ENCODE measurements at regions not wholly inside any gene's neighbourhood (a gene's known extent, or its start where the extent isn't known, plus 50 kb on each side); places are given as distances from the start of the nearest gene placed in this dataset.

DNA sequence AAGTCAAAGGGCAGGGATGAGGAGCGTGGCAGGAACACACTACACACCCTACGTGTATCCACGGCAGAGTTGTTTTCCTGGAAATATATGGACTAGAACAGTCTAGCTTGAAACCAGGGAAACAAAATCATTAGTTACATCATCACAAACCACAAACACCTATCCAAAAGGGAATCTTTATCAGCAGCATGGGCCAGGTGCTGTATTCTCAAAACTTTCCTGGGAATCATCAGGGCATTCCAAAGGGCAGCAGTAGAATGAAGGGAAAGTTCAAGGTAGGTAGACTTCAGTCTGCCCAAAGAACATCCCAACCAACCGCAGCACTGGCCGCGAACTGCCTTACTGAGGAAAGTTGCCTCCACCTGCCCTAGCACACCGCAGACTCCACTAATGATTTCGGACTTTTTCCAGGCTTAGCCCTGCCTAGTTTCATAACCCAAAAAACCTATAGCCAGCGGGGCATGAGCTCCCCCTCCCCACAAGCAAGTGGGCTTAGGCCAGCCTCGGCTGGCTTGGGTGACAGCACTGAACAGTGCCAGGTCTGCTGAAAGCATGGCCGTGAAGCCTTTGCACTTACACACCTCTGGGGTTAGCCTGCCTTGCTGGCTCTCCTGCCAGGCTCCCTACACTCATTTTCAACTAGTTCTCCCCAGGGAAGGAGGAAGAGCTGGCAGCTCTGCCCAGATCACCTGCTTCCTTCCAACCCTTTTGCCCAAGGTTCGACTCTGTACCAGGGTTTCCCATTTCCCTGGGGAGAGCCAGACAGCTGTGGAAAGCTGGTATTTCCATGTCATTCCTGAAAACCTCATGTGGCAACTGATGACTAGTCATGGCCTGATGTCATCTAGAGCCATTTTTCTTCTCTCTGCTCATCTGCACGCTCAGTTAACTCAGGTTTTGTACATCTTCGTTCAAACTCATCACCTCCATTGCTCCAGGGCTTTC, 77.3 kb upstream of the UBAC2 start:
- DNase-seq (ENCODE audit: low read depth in 4 of 4, low spot score in 1 of 4): no peak

DNA sequence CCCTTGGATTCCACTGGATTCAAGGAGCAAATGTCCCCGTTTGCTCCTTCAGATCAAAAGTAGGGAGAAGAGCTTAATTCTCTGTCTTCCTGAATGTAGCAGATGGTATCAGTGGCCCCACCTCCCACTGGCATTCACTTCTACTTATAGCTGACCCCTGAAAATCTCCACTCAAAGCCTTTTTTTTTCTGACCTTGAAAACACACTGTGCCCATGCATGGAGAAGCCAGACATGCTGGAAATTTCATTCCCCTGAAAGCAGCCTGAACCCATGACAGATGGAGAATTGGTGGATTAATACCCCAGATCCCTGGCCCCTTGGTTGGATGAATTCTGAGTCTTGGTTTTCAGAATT, 76.6 kb upstream of the UBAC2 start:
- no peak for DNase-seq (ENCODE audit: low read depth in 4 of 4, low spot score in 1 of 4)

DNA sequence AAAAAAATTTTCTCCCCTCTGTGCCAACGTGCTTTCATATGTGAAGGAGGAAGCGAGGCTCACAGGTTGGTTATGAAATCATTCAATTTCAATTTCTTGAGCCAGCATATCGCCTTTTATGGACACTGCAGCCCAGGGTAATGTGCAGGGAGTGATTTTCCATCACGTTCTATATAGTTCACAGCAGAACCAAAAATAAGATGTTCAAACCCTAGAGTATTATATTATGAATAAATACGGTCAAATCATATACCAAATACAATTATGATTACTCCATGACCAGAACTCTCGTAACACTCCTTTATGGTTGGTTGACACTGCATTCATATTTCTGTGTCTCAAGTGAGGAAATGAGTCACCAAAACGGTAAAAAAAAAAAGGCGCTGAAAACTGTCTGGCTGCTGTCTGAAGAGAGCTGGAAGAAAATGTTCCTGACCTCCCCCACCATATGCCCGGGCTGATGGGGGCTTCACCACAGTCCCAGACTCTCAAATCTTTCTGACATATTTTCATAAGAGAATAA, 75.8 kb upstream of the UBAC2 start:
- no peak for DNase-seq (ENCODE audit: low read depth in 4 of 4, low spot score in 1 of 4)

DNA sequence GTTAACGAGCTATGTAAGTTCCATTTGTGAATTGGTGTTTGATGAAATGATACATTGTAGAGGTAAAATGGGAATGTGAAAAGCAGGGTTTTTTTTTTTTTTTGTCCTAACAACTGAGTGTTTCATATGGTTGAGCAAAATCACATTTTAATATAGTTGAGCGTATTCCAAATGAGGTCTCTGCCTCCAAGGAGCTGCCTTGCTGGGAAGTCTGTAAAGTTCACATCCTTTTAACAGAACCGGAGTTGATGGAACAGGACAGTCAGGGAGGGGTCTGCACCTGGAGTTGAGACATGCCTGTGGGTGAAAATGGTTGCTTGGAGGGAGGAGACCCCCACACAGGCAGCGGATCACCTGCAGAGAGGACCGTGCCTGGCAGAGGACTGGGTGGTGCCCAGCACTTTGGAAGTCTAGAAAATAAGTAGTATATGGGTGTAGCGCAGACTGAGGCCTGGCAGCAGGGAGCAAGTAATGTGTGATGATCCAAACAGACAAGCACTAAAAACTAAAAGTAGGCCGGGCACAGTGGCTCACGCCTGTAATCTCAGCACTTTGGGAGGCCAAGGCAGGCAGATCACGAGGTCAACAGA, 75.2 kb upstream of the UBAC2 start:
- no peak for DNase-seq (ENCODE audit: low read depth in 4 of 4, low spot score in 1 of 4)

DNA sequence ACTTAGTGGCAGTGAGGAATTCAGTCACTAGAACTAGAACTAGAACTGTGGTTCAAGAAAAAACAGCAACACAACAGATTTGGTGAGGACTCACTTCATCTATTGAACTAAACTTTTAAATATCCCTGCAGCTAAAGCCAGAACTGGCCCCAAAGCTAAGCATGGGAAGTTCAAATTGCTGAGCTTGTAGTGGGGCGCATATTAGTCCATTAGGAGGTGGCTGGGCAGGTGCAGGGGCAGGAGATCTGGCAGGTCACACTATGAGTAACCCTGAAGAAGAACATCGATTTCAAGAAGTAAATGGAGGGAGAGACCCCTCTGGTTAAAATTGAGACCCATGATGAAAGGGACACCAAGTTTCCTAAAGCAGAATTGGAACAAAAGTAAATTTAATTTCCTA, 73.8 kb upstream of the UBAC2 start:
- DNase-seq (ENCODE audit: low read depth in 4 of 4, low spot score in 1 of 4): no peak

DNA sequence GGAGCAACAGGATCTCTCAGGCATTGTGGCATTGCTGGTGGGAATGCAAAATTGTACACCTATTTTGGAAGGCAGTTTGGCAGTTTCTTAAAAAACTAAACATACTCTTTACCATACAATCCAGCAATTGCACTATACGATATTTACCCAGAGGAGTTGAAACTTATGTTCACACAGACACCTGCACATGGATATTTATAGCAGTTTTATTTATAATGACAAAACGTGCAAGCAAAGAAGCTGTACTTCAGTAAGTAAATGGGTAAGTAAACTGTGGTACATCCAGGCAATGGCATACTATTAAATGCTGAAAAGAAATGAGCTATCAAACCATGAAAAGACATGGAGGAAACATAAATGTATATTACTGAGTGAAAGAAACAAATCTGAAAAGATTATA, 71.6 kb upstream of the UBAC2 start:
- no peak for DNase-seq (ENCODE audit: low read depth in 4 of 4, low spot score in 1 of 4)

DNA sequence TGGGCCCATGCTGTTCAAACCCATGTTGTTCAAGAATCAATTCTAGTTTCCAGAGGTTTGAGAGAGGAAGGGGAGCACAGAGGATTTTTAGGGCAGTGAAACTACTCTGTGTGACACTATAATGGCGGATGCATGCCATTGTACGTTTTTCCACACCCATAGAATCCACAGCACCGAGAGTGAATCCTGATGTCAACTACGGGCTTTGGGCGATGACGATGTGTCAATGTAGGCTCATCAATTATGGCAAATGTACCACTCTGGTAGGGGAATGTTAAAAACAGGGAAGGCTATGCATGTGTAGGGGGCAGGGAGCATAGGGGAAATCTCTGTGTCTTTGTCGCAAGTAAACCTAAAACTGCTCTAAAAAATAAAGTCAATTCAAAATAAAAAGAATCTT, 70.7 kb upstream of the UBAC2 start:
- DNase-seq (ENCODE audit: low read depth in 4 of 4, low spot score in 1 of 4): no peak

DNA sequence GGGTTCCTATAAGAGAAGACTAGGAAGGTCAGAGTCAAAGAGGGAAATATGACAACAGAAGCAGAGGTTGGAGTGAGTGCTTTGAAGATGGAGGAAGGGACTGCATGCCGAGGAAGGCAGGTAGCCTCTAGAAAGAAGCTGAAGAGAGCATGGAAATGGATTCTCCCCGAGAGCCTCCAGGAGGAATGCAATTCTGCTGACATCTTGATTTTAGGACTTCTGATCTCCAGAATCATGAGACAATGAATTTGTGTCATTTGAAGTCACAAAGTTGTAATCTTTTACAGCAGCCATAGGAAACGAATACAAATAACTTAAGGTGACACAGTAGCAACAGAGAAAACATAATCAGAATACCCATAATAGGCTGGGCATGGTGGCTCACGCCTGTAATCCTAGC, 69.2 kb upstream of the UBAC2 start:
- no peak for DNase-seq (ENCODE audit: low read depth in 4 of 4, low spot score in 1 of 4)

DNA sequence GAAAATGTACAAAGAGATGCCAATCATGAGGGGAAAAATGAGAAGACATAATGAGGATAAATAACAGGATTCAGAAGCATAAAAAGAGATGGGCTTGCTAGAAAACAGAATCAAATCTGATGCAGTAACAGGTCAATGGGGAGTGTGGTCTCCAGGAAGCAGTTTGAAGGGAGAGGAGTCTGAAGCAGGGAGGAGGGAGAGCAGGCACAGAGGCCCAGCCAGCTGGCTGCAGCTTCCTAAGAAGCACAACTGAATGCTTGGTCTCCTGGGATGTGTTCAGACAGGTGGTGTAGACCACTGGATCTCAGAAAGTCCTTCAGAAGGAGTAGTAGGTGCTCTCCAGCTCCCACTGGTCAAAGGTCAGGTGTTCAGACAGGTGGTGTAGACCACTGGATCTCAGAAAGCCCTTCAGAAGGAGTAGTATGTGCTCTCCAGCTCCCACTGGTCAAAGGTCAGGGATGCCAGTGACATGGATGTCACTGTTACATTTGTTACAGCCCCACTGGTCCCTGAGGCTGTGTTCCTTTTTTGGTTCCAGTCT, 68.3 kb upstream of the UBAC2 start:
- no peak for DNase-seq (ENCODE audit: low read depth in 4 of 4, low spot score in 1 of 4)

DNA sequence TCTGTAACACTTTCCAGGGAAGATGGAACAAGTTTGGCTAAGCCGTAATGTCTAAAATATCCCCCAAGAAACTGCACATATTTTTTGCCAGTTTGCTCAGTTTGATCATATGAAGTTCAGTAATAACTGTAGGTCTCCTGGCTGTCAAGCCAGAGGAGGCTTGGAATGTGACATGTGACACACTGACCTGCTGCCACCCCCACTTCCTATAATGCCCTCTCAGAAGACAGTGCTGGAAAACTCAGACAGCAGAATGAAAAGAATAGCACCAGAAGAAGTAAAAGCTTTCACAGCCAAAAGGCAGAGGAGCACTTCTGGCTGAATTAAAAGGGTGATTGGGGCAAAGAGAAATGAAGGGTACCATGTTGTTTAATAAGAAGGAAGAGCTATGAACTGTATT, 67.4 kb upstream of the UBAC2 start:
- no peak for DNase-seq (ENCODE audit: low read depth in 4 of 4, low spot score in 1 of 4)

DNA sequence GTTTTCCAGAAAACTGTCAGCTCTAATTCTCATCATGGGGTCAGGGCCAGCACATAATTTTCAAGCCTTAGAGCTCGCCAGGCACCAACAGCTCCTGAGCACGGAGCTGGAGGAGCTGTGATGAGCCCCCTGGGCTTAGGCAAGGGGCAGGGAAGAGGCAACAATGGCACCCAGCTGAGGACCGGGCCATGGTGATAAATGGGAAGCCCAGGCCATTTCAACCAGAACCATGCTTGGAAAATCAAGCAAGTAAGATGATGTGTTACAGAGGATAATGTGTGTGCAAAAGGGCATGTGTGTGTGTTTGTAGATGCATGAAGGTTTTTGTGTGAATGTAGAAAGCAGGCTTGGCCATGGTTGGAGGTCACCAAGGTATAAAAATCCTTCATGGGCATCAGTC, 66.8 kb upstream of the UBAC2 start:
- DNase-seq (ENCODE audit: low read depth in 4 of 4, low spot score in 1 of 4): no peak

DNA sequence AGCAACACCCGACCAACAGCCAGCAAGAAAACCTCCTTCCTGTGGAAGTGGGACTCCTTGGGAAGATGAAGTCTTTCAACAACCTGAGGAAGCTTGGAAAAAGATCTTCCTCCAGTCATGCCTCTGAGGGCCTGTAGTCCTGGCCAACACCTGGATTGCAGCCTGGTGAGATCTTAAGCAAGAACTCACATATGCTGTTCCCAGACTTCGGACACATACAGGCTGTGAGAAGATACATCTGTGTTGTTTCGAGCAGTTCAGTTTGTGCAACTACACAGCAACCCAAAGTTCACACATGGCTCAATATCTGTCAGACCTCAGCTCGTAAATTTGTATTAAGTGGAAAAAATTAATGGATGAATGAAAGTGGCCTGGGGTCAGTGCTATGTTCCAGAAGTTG, 65.1 kb upstream of the UBAC2 start:
- no peak for DNase-seq (ENCODE audit: low read depth in 4 of 4, low spot score in 1 of 4)

DNA sequence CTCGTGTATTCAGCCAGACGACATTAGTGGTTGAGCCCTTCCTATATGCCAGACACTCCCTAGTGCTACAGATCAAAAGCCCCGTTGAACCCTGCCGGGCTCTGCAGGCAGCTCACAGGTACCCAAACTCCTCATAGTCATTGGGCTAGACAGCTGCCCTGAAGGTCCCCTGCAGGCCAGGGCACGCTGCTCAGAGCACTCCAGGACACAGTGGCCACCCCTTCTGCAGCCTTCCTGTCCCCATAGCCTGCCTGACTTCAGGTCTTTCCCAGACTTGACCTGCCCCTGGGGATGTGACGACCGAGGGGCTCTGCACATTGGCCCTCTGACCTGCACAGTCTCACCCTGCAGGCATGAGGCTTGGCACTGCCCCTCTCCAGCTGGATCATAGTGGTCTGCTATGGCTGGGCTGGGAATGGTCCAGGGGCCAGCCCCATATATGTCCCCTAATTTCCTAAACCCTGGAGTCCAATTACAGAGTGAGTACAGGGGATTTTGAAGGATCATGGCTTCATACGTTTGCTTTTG, 64.2 kb upstream of the UBAC2 start:
- no peak for DNase-seq (ENCODE audit: low read depth in 4 of 4, low spot score in 1 of 4)

DNA sequence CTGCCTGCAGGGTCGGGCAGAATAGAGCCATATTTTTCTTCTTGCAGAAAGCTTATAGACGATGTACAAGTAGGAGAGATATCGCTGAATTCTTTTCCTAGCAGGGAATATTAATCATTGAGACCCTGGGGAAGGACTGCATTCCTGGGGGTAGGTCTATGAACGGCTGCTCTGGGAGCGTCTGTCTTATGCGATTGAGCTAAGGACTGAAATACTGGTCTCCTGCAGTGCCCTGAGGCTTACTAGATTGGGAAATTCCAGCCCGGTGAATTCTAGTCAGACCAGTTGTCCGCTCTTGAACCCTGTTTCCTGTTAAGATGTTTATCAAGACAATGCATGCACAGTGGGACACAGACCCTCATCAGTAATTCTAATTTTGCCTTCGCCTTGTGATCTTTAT, 59.8 kb upstream of the UBAC2 start:
- no peak for DNase-seq (ENCODE audit: low read depth in 4 of 4, low spot score in 1 of 4)

DNA sequence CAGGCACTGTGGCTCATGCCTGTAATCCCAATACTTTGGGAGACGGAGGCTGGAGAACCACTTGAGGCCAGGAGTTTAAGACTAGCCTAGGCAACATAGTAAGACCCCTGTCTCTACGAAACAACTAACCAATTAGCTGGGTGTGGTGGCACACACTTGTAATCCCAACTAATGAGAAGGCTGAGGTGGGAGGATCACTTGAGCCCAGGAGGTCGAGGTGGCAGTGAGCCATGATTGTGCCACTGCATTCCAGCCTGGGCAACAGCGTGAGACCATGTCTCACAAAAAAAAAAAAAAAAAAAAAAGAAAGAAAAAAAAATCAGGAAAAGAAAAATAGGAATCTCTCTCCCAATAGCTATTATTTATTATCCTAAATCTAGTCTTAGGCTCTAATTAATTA, 56.8 kb upstream of the UBAC2 start:
- DNase-seq (ENCODE audit: low read depth in 4 of 4, low spot score in 1 of 4): no peak

DNA sequence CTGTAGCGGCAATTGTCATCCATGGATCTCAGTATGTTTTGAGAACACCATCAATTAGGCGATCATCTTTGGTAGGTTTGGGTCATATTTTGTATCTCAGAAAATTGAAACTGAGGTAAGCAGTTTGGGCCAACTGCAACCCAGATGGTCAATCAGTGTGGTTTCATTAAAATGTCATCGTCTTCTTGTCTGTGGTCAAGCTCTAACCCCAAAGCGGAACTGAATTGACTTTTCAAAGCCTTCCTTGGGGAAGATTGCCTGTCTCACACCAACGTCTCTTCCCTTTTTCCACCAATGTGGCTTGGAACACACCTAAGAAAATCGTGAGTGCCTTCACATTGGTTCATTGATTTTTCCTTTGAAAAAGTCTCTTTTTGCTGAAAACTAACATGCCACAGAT, 56.3 kb upstream of the UBAC2 start:
- DNase-seq (ENCODE audit: low read depth in 4 of 4, low spot score in 1 of 4): no peak

DNA sequence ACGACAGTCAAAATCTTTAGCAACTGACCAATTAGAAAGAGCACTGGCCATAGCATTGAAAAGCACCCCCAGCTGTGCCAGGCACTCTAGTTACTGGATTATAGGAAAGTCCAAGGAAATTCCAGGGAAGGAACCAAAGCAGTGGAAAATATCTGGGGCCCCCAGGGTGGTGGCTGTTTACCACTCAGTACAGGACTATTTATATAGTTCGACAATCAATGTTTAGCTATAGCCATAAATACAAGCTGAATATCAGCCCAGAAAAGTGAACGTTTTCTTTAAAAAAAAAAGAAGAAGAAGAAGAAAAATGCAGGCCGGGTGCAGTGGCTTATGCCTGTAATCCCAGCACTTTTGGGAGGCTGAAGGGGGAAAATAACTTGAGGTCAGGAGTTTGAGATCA, 55.2 kb upstream of the UBAC2 start:
- no peak for DNase-seq (ENCODE audit: low read depth in 4 of 4, low spot score in 1 of 4)

DNA sequence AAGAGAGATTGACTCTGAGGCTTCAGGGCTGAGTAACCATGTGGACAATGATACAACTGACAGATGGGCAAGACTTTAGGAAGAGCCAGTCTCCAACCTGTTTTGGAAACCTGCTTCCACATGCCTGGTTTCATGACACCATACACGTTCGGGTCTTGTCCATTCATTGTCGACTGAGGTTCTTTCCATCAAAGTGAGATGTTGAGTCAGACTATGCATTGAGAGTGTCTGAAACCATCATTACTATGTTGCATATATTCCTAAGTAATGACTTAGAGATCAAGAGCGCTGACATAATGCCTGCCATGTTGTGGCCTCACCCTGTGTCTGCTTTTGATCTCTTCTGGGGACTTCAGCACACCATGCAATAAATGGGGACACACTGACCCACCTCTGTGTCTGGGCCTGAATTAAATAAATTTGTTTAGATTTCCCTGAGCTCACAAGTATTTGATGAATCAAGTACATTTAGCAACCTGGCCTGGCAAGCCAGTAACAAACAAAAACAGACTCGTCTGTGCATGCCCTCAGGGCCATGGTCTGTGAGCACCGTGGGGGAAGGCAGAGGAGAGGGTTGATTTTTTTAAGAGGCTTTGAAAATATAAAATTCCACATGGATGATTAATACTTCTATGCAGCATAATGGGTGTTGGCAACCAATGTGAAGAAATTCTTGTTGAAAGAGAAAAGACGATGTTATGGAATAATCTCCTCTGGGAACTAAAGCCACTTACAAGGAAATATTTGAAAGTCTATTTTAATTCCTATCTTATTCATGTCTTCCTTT, 49.9 kb upstream of the UBAC2 start:
- DNase-seq (ENCODE audit: low read depth in 4 of 4, low spot score in 1 of 4): no peak
